OCI-LY7 (cell line): ENCODE measurements at regions not wholly inside any gene's neighbourhood (a gene's known extent, or its start where the extent isn't known, plus 50 kb on each side); places are given as distances from the start of the nearest gene placed in this dataset.

Source experiments
- BruUV-seq: library from RNA; stranded (reverse); fragments of 400-500 nt; replicated peaks from 2 replicates; lab custom pipeline; 2021; lab: Mats Ljungman, UMichigan
- CTCF ChIA-PET: fragments of 300-600 bp; sonication (Branson Sonifier 250); formaldehyde crosslinking; loops from one replicate; lab custom pipeline; 2022; ENCODE audit warnings: antibody characterized with exemption; ENCODE audit not compliant: unreplicated experiment; lab: Charles Lee
- POLR2A ChIA-PET: fragments of 300-600 bp; sonication (Branson Sonifier 250); formaldehyde crosslinking; loops from one replicate; lab custom pipeline; 2022; ENCODE audit warnings: antibody characterized with exemption; lab: Charles Lee
- DNase-seq: peaks from one replicate; pipeline ENCODE4 v3.0.0-alpha.2; 2015; ENCODE audit warnings: low spot score
- H2AFZ ChIP-seq: fragments of 200-600 bp; sonication (generic), shearing (Covaris generic); 2 replicates; pipeline ENCODE4 v1.6.1; 2014; ENCODE audit warnings: mild to moderate bottlenecking, antibody characterized with exemption, low read length, moderate library complexity
- H3K27ac ChIP-seq: fragments of 200-600 bp; sonication (generic); 2 replicates; pipeline ENCODE4 v1.5.1; 2014; ENCODE audit warnings: mixed run types, low read depth, mild to moderate bottlenecking, moderate library complexity, low read length, inconsistent platforms; ENCODE audit not compliant: poor library complexity, severe bottlenecking
- H3K36me3 ChIP-seq: fragments of 200-600 bp; sonication (generic); 2 replicates; pipeline ENCODE4 v1.6.1; 2014; ENCODE audit warnings: mild to moderate bottlenecking, antibody characterized with exemption, low read length, moderate library complexity, mixed read lengths; ENCODE audit not compliant: insufficient read depth
- H3K4me1 ChIP-seq: fragments of 200-600 bp; sonication (generic); 2 replicates; pipeline ENCODE4 v1.5.1; 2014; ENCODE audit warnings: mild to moderate bottlenecking, low read length; ENCODE audit not compliant: insufficient read depth, poor library complexity, severe bottlenecking
- H3K4me2 ChIP-seq: fragments of 200-600 bp; sonication (generic); 2 replicates; pipeline ENCODE4 v1.6.1; 2014; ENCODE audit warnings: mild to moderate bottlenecking, low read length
- H3K4me3 ChIP-seq: fragments of 200-600 bp; sonication (generic); 2 replicates; pipeline ENCODE4 v1.5.1; 2014; ENCODE audit warnings: mild to moderate bottlenecking, low read depth, low read length; ENCODE audit not compliant: poor library complexity, severe bottlenecking
- H3K79me2 ChIP-seq: fragments of 200-600 bp; sonication (generic); 2 replicates; pipeline ENCODE4 v1.6.1; 2016; ENCODE audit warnings: low read depth, mild to moderate bottlenecking, low read length, moderate library complexity, mixed read lengths; ENCODE audit not compliant: insufficient read depth
- H3K9me2 ChIP-seq: fragments of 200-600 bp; sonication (generic); 2 replicates; pipeline ENCODE4 v1.6.1; 2016; ENCODE audit warnings: mild to moderate bottlenecking, low read length, mixed read lengths; ENCODE audit not compliant: insufficient read depth
- H3K9me3 ChIP-seq: fragments of 200-600 bp; sonication (generic); 2 replicates; pipeline ENCODE4 v1.6.1; 2014; ENCODE audit warnings: mild to moderate bottlenecking, mixed run types, low read length, mixed read lengths
- H4K20me1 ChIP-seq: fragments of 200-600 bp; sonication (generic); 2 replicates; pipeline ENCODE4 v1.6.1; 2014; ENCODE audit warnings: mild to moderate bottlenecking, antibody characterized with exemption, low read length, moderate library complexity, mixed read lengths; ENCODE audit not compliant: insufficient read depth
- EZH2phosphoT487 ChIP-seq: fragments of 200-600 bp; sonication (generic); IDR thresholded peaks from 2 replicates; pipeline ENCODE4 v1.6.1; 2018; ENCODE audit warnings: low read depth, borderline replicate concordance, mild to moderate bottlenecking, mixed run types, antibody characterized with exemption, low read length, moderate library complexity, mixed read lengths
- intact Hi-C: fragments of 100-400 bp; cut with micrococcal nuclease; formaldehyde crosslinking; loops from one replicate; pipeline ENCODE4 v1.10.0; 2022; ENCODE audit not compliant: unreplicated experiment
- TF ChIP-seq, protein P1 (sequence below): fragments of 200-600 bp; sonication (generic); conservative IDR thresholded peaks from 2 replicates; pipeline ENCODE4 v1.5.1; 2014; ENCODE audit warnings: mild to moderate bottlenecking, antibody characterized with exemption, low read length, moderate library complexity, mixed read lengths

DNA sequence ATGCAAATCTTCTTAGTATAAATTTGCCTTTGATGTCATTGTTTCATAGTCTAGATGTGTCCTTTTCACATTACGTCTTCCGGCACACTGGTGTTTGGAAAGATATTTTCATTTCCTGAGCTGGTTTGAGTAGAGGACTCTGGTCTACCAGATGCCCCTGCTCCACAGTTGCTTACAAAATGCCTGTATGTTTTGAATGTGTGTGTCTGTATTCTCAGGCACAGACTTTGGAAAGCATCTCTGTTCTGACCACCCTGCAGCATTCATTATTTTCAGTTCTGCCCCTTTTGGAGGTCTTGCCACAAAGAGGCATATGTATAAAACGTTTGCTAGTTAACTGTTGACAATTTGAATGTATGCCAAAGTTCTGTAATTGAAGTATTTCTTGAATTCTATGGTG is 236.0 kb upstream of the GOLIM4 start:
- no peak overlapping the region for H3K4me2 ChIP-seq
- H2AFZ ChIP-seq: no peak overlapping the region
- TF ChIP-seq EZH2phosphoT487: no peak
- TF ChIP-seq, protein P1, sequence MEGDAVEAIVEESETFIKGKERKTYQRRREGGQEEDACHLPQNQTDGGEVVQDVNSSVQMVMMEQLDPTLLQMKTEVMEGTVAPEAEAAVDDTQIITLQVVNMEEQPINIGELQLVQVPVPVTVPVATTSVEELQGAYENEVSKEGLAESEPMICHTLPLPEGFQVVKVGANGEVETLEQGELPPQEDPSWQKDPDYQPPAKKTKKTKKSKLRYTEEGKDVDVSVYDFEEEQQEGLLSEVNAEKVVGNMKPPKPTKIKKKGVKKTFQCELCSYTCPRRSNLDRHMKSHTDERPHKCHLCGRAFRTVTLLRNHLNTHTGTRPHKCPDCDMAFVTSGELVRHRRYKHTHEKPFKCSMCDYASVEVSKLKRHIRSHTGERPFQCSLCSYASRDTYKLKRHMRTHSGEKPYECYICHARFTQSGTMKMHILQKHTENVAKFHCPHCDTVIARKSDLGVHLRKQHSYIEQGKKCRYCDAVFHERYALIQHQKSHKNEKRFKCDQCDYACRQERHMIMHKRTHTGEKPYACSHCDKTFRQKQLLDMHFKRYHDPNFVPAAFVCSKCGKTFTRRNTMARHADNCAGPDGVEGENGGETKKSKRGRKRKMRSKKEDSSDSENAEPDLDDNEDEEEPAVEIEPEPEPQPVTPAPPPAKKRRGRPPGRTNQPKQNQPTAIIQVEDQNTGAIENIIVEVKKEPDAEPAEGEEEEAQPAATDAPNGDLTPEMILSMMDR: no peak
- no peaks in the 10 kb centered on the region for H3K36me3 ChIP-seq
- no peaks in the 10 kb centered on the region for H4K20me1 ChIP-seq
- intact Hi-C loops: no loop called here
- no peaks in the 10 kb centered on the region for H3K9me3 ChIP-seq
- no TSS peak for BruUV-seq
- DNase-seq: no peak
- ChIA-PET CTCF (no interaction called here), POLR2A (interaction anchor here (0.6 to 1.5 kb wide), 2 partner anchors 9 to 1030 kb away, joined by 3 to 6 read pairs; no protein-coding TSS in a partner anchor)
- H3K4me3 ChIP-seq: no peak overlapping the region
- no peaks in the 10 kb centered on the region for H3K9me2 ChIP-seq
- H3K27ac ChIP-seq: no peak overlapping the region
- no peaks in the 10 kb centered on the region for H3K4me1 ChIP-seq
- H3K79me2 ChIP-seq: no peaks in the 10 kb centered on the region

DNA sequence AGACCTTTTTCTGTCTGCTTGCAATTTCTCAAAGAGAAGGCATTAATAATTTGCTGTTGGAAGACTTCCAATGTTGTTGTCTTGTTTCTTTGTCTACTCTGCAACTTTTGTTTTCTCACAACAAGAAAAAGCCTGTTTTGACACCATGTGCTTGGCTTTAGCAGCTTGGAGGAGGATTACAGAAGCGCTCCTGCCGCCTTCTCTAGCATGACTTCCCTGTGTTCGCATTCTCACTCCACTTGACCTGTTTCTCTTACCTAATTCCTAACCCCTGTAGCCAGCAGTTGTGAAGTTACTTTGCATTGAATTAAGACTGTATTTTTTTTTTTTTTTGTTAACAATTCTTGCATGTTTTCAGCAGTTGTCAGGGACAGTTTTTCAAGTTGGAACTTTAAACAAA is 235.3 kb upstream of the GOLIM4 start:
- Histone ChIP-seq H3K9me2 (no peaks in the 10 kb centered on the region), H3K4me2 (no peak overlapping the region), H3K27ac (no peak overlapping the region), H3K9me3 (no peaks in the 10 kb centered on the region), H4K20me1 (no peaks in the 10 kb centered on the region), H3K36me3 (no peaks in the 10 kb centered on the region), H3K4me1 (no peaks in the 10 kb centered on the region), H2AFZ (no peak overlapping the region), H3K4me3 (no peak overlapping the region), H3K79me2 (no peaks in the 10 kb centered on the region)
- no peak for DNase-seq
- ChIA-PET POLR2A (interaction anchor here (0.7 to 1.5 kb wide), 4 partner anchors 10 to 311 kb away, joined by 3 to 6 read pairs (median 4); no protein-coding TSS in a partner anchor), CTCF (no interaction called here)
- intact Hi-C loops: no loop called here
- TF ChIP-seq EZH2phosphoT487: no peak
- TF ChIP-seq, protein P1: no peak
- no TSS peak for BruUV-seq

DNA sequence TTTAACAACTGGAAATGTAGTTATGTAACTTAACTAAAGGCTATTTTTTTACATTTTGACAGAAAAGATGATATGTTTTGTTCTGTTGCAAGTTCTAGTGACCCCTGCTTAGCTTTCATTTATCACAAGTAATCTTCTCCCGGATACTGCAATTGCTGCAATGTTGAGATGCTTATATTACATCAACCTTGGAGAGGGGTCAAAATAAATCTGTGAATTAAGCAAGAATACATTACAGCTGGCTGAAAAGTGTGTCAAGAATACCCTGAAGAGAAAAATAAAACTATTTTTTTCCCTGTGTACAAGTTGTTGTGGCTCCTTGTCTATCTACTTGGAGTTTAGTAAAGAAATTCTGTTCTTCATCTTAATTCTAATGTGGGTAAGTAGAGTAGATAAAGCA is 232.1 kb upstream of the GOLIM4 start:
- H3K9me2 ChIP-seq: no peaks in the 10 kb centered on the region
- no peaks in the 10 kb centered on the region for H3K36me3 ChIP-seq
- H3K79me2 ChIP-seq: no peaks in the 10 kb centered on the region
- H3K4me1 ChIP-seq: no peaks in the 10 kb centered on the region
- H3K27ac ChIP-seq: no peak overlapping the region
- no peak overlapping the region for H3K4me3 ChIP-seq
- H3K4me2 ChIP-seq: no peak overlapping the region
- DNase-seq: no peak
- POLR2A ChIA-PET: interaction anchor here (1.4 kb wide), 1 partner anchor 10 kb away, joined by 4 read pairs; no protein-coding TSS in a partner anchor
- CTCF ChIA-PET: no interaction called here
- H4K20me1 ChIP-seq: no peaks in the 10 kb centered on the region
- TF ChIP-seq, protein P1: no peak
- TF ChIP-seq EZH2phosphoT487: no peak
- no peak overlapping the region for H2AFZ ChIP-seq
- BruUV-seq: no TSS peak
- no peaks in the 10 kb centered on the region for H3K9me3 ChIP-seq
- intact Hi-C loops: no loop called here
